HL-60/S4 treated with retinoic acid at 250 ng/mL for 4 days and 3 days (cell line): ENCODE measurements at regions not wholly inside any gene's neighbourhood (a gene's known extent, or its start where the extent isn't known, plus 50 kb on each side); places are given as distances from the start of the nearest gene placed in this dataset.
"Not testable (repeated sequence)": the region's sequence is repeated elsewhere in the genome, so short reads cannot be mapped to it uniquely, and the experiment has no call there.

Experiments
- in situ Hi-C: fragments of 300-500 bp; cut with MboI; formaldehyde crosslinking; loops from 2 replicates; pipeline ENCODE4 v1.7.0; 2022; ENCODE audit warnings: low sequenced_read_pairs

GRCh38 chrX:41033299-41033698 lies 51.9 kb upstream of the USP9X start:
- in situ Hi-C loops, result no loop called here

- in situ Hi-C loops, result not testable (repeated sequence)
Observed at GRCh38 chrX:41034902-41035301, 50.3 kb upstream of the USP9X start.
